ENCODE measurements at regions not wholly inside any gene's neighbourhood (a gene's known extent, or its start where the extent isn't known, plus 50 kb on each side); places are given as distances from the start of the nearest gene placed in this dataset.

GRCh38 chr5:10018201-10019069 lies 231.3 kb downstream of the ATPSCKMT start:
- H2BK5ac ChIP-seq (ENCODE audit: insufficient read length, low read length), result no peak overlapping the region
- Mint-ChIP-seq H3K27ac (no peak overlapping the region; a peak in 1 of 7 replicates), H3K36me3 (ENCODE audit: insufficient read depth in 1 of 3, low read depth in 3 of 3) (peaks cover 0 to 4% (median 0%) of the 10 kb centered on the region in 3 experiments; a peak in 3 of 7 replicates), H3K4me3 (no peak overlapping the region), H3K4me1 (peaks cover 7 to 9% of the 10 kb centered on the region in 2 experiments; a peak in 2 of 4 replicates), H3K27me3 (ENCODE audit: low read depth) (no peaks in the 10 kb centered on the region; the same call in 1 of the 2 replicates), H3K9me3 (peaks cover 10 to 11% of the 10 kb centered on the region in 2 experiments)
- WGBS (ENCODE audit: extremely low coverage, insufficient read length, low lambda C conversion rate), result no CpG with 5 or more reads among the region's 5 CpGs
- H4K91ac ChIP-seq (ENCODE audit: insufficient read length, low read depth, low read length), result no peak overlapping the region
- no peaks in the 10 kb centered on the region for H3K79me2 ChIP-seq (ENCODE audit: insufficient read depth, low read length)
- no peak overlapping the region for H4K5ac ChIP-seq (ENCODE audit: insufficient read length, low read depth, low read length)
- H3K27ac ChIP-seq (ENCODE audit: insufficient read length, low read depth, low read length), result no peak overlapping the region
- H3K4me1 ChIP-seq (ENCODE audit: insufficient read depth, low read length), result no peaks in the 10 kb centered on the region
- H3K23ac ChIP-seq (ENCODE audit: insufficient read length, low read depth, low read length), result no peak overlapping the region
- H3K27me3 ChIP-seq (ENCODE audit: insufficient read depth, low read length), result no peaks in the 10 kb centered on the region
- H3K4ac ChIP-seq (ENCODE audit: low read depth, low read length), result no peak overlapping the region
- no peaks in the 10 kb centered on the region for H4K20me1 ChIP-seq (ENCODE audit: control insufficient read depth, insufficient read depth, insufficient read length)
- no peak overlapping the region for H2BK12ac ChIP-seq (ENCODE audit: insufficient read length, low read depth, low read length)
- no peak overlapping the region for H3K9ac ChIP-seq (ENCODE audit: extremely low read depth, insufficient read length, low read length)
- no peak overlapping the region for H3K18ac ChIP-seq (ENCODE audit: insufficient read length, low read depth, low read length)
- no peaks in the 10 kb centered on the region for H3K9me3 ChIP-seq (ENCODE audit: control insufficient read depth, low read depth, low read length)
- no peak overlapping the region for H3K4me2 ChIP-seq (ENCODE audit: insufficient read depth, insufficient read length, low read length)
- no peak for DNase-seq
- no peak overlapping the region for H2AK5ac ChIP-seq (ENCODE audit: insufficient read length, low read length)
- H3T11ph ChIP-seq (ENCODE audit: low read length), result no peak overlapping the region
- no peak overlapping the region for H2BK20ac ChIP-seq (ENCODE audit: low read depth, low read length, poor library complexity, severe bottlenecking)
- H3K56ac ChIP-seq (ENCODE audit: insufficient read length, low read depth, low read length), result no peak overlapping the region
- TF ChIP-seq CTCF (conservative IDR thresholded peaks at IDR 0.05), result no peak
- H2BK120ac ChIP-seq (ENCODE audit: low read depth, low read length, poor library complexity, severe bottlenecking), result no peak overlapping the region
- no peak overlapping the region for H2BK15ac ChIP-seq (ENCODE audit: low read depth, low read length)
- no peaks in the 10 kb centered on the region for H3K23me2 ChIP-seq (ENCODE audit: insufficient read length, low read depth, low read length, poor library complexity, severe bottlenecking)
- no peaks in the 10 kb centered on the region for H3K79me1 ChIP-seq (ENCODE audit: insufficient read depth, low read depth, low read length, poor library complexity, severe bottlenecking)
- H3K14ac ChIP-seq (ENCODE audit: insufficient read depth, low read length), result no peak overlapping the region
- no peak overlapping the region for H2AFZ ChIP-seq (ENCODE audit: low read length)
- H4K8ac ChIP-seq (replicated peaks; ENCODE audit: insufficient read length, low read depth, low read length), result no peak overlapping the region
